Esophagus muscularis mucosa (tissue), 4 donors: ENCODE measurements at regions not wholly inside any gene's neighbourhood (a gene's known extent, or its start where the extent isn't known, plus 50 kb on each side); places are given as distances from the start of the nearest gene placed in this dataset.

Experiments
- CTCF ChIP-seq, 3 experiments: fragments of 200-600 bp in 2 of 3; fragments of 450-650 bp in 1 of 3; sonication (generic) in 2 of 3; IDR thresholded peaks; one replicate each; pipeline ENCODE4 v1.5.1; 2017 to 2019; ENCODE audit warnings: antibody characterized with exemption in 3 of 3, mild to moderate bottlenecking in 2 of 3, moderate library complexity in 1 of 3
- EP300 ChIP-seq: sonication (generic); formaldehyde crosslinking; IDR thresholded peaks from one replicate; pipeline ENCODE4 v1.6.1; 2017; ENCODE audit warnings: antibody characterized with exemption
- POLR2A ChIP-seq: fragments of 450-650 bp; IDR thresholded peaks from one replicate; pipeline ENCODE4 v1.6.1; 2017; ENCODE audit warnings: antibody characterized with exemption, moderate library complexity, mild to moderate bottlenecking, low read depth
- POLR2AphosphoS5 ChIP-seq, 2 donors: sonication (generic); formaldehyde crosslinking; IDR thresholded peaks; one replicate each; pipeline ENCODE4 v1.6.1; 2017; ENCODE audit warnings: antibody characterized with exemption in 2 of 2

- TF ChIP-seq CTCF (IDR thresholded peaks at IDR 0.05), result no peak
- TF ChIP-seq EP300, result no peak
- no peak for TF ChIP-seq POLR2AphosphoS5 (IDR thresholded peaks at IDR 0.05)
- TF ChIP-seq POLR2A, result no peak
These were observed 75.1 kb downstream of the LINGO1 start for GRCh38 chr15:77557564-77557963.
